Heart left ventricle (tissue), 16 donors: ENCODE measurements at regions not wholly inside any gene's neighbourhood (a gene's known extent, or its start where the extent isn't known, plus 50 kb on each side); places are given as distances from the start of the nearest gene placed in this dataset.
A peak's percentile ranks its signal among the peaks of the same experiment; 100 is the strongest.

Source experiments
- ATAC-seq, 4 donors: fragments of 200-7000 bp; cut with Tn5 transposase; one replicate each; pipeline ENCODE4 v1.9.1; 2020 to 2022; ENCODE audit warnings: moderate library complexity in 4 of 4, mild to moderate bottlenecking in 3 of 4, moderate number of reproducible peaks in 1 of 4
- DNase-seq, 5 donors: peaks; one replicate each; pipeline ENCODE4 v3.0.0-alpha.2; 2020
- H3K27ac ChIP-seq, 12 donors: fragments of 200-600 bp; sonication (generic) in 4 of 12; one replicate each; pipeline versions ENCODE4 v1.5.0 to v1.8.0; 2016 to 2022; ENCODE audit warnings: mild to moderate bottlenecking in 2 of 12
- H3K27me3 ChIP-seq, 9 donors: fragments of 200-600 bp; sonication (generic) in 2 of 9; one replicate each; pipeline versions ENCODE4 v1.5.1 to v1.8.0; 2016 to 2022; ENCODE audit warnings: mild to moderate bottlenecking in 3 of 9
- H3K36me3 ChIP-seq, 9 donors: fragments of 200-600 bp; sonication (generic) in 2 of 9; one replicate each; pipeline versions ENCODE4 v1.5.0 to v1.8.0; 2018 to 2022; ENCODE audit warnings: mild to moderate bottlenecking in 2 of 9
- H3K4me1 ChIP-seq, 12 donors: fragments of 200-600 bp; sonication (generic) in 4 of 12; one replicate each; pipeline versions ENCODE4 v1.5.0 to v1.8.0; 2016 to 2022; ENCODE audit warnings: mild to moderate bottlenecking in 3 of 12
- H3K4me3 ChIP-seq, 12 donors: fragments of 200-600 bp; sonication (generic) in 4 of 12; one replicate each; pipeline versions ENCODE4 v1.5.0 to v1.8.0; 2017 to 2022; ENCODE audit warnings: mild to moderate bottlenecking in 9 of 12, moderate library complexity in 4 of 12
- H3K9me3 ChIP-seq, 12 donors: fragments of 200-600 bp; sonication (generic) in 4 of 12; one replicate each; pipeline versions ENCODE4 v1.5.0 to v1.8.0; 2016 to 2022; ENCODE audit warnings: mild to moderate bottlenecking in 1 of 12
- CTCF ChIP-seq, 12 donors: fragments of 200-600 bp; sonication (generic) in 4 of 12; IDR thresholded peaks; one replicate each; pipeline versions ENCODE4 v1.5.0 to v1.8.0; 2018 to 2022; ENCODE audit warnings: antibody characterized with exemption in 12 of 12, mild to moderate bottlenecking in 5 of 12
- POLR2A ChIP-seq, 2 donors: fragments of 450-650 bp; IDR thresholded peaks; one replicate each; pipeline ENCODE4 v1.6.1; 2017; ENCODE audit warnings: antibody characterized with exemption in 2 of 2, mild to moderate bottlenecking in 2 of 2, moderate library complexity in 2 of 2
- WGBS, 4 donors: extraction: QIAGEN DNeasy Blood & Tissue Kit in 2 of 4; methylation state at CpG; one replicate each; pipeline versions ENCODE4 v1.1.5 to v1.1.7; 2013 to 2018; 5-methylcytosine and 5-hydroxymethylcytosine counted together
- intact Hi-C, 10 donors: fragments of 100-400 bp; cut with DNase I; formaldehyde crosslinking; loops; one replicate each; pipeline versions ENCODE4 v1.11.1 to v1.14.2; 2022
- donor health status: ischemic (EF 13 %, LVEDD 7.1; RV severe dilation, severe dysfunction).
- donor health status: healthy with polysubstance abuse.
- donor health status: DM: no; HTN: yes; CAD: no.
- donor health status: DM: no; HTN: no; CAD: no.
- donor health status: ischemic (EF 25% LVEDD 6.9; RV normal size, moderate dysfunction).
- donor health status: ischemic (EF 25% LVEDD 5.7; RV mildly dilated, moderate dysfunction).
- donor health status: healthy.
- donor health status: DM: yes; HTN: yes; CAD: no.
- donor health status: ischemic (EF 35%, LVEDD 5.7; RV mildly dilated, moderate dysfunction).
- donor health status: nonischemic (EF 11% LVEDD 7.7; RV severe dilation, severe dysfunction).
- donor health status: DM: yes; HTN: yes; CAD: no.
- donor health status: PGD.
- donor health status: ischemic (EF 29% LVEDD 5.4; RV normal size, mild dysfunction).
- donor health status: nonischemic (EF 23%, LVEDD 6.1; RV moderate dilation, normal function).

DNA sequence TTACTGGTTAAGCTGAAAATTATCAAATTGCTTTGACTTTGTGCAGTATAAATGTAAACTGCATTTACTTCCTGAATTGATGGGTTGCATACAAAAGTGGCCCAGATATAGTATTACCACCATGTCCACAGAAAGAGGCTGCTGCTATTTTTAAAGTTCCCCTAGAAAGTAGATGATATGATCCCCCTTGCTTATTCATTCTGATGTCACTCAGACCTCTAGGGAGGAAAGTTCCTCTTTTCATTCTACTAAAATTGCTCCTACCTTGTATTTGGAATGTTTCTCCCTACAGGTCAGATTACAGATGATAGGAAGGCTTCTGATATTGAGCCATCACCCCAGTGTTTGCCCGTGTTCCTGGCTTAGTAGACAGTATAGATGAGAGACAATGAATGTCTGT is 247.6 kb upstream of the TNP1 start:
- DNase-seq (no peak), ATAC-seq (no peak)
- peaks cover 0 to 5% (median 0%) of the 10 kb centered on the region in 12 donors for H3K4me1 ChIP-seq
- WGBS, 4 donors = 83 to 100% (median 87%) methylated on average over 1 of the region's 1 CpG
- intact Hi-C loops = no loop called here
- no peaks in the 10 kb centered on the region for H3K27me3 ChIP-seq
- H3K9me3 ChIP-seq = peaks cover 0 to 4% (median 0%) of the 10 kb centered on the region in 12 donors
- TF ChIP-seq POLR2A (IDR thresholded peaks at IDR 0.05) (no peak), CTCF (IDR thresholded peaks at IDR 0.05) (no peak)
- no peak overlapping the region for H3K27ac ChIP-seq
- no peak overlapping the region for H3K4me3 ChIP-seq
- H3K36me3 ChIP-seq = no peaks in the 10 kb centered on the region

- H3K9me3 ChIP-seq = peaks cover 0 to 4% (median 0%) of the 10 kb centered on the region in 12 donors
- H3K36me3 ChIP-seq = no peaks in the 10 kb centered on the region
- TF ChIP-seq POLR2A (IDR thresholded peaks at IDR 0.05) (no peak), CTCF (IDR thresholded peaks at IDR 0.05) (peak in 4 of 12 donors; percentile 7 to 28 (median 17))
- H3K4me1 ChIP-seq = peaks cover 0 to 5% (median 0%) of the 10 kb centered on the region in 12 donors
- H3K4me3 ChIP-seq = no peak overlapping the region
- no peak overlapping the region for H3K27ac ChIP-seq
- ATAC-seq (no peak), DNase-seq (no peak)
- H3K27me3 ChIP-seq = no peaks in the 10 kb centered on the region
- intact Hi-C loops = no loop called here
- 90 to 95% (median 94%) methylated on average over 3 of the region's 3 CpGs for WGBS, 4 donors
Observed at GRCh38 chr2:217106650-217107014, 246.8 kb upstream of the TNP1 start.

- 82 to 89% (median 85%) methylated on average over 5 of the region's 5 CpGs for WGBS, 4 donors
- H3K9me3 ChIP-seq = peaks cover 0 to 4% (median 0%) of the 10 kb centered on the region in 12 donors
- ATAC-seq (no peak), DNase-seq (no peak)
- H3K27ac ChIP-seq = no peak overlapping the region
- no peak overlapping the region for H3K4me3 ChIP-seq
- H3K4me1 ChIP-seq = peaks cover 0 to 5% (median 0%) of the 10 kb centered on the region in 12 donors
- no peaks in the 10 kb centered on the region for H3K36me3 ChIP-seq
- TF ChIP-seq POLR2A (IDR thresholded peaks at IDR 0.05) = no peak
- TF ChIP-seq CTCF (IDR thresholded peaks at IDR 0.05) = no peak
- no peaks in the 10 kb centered on the region for H3K27me3 ChIP-seq
- intact Hi-C loops = no loop called here
Observed at GRCh38 chr2:217105733-217106649, 246.1 kb upstream of the TNP1 start.

DNA sequence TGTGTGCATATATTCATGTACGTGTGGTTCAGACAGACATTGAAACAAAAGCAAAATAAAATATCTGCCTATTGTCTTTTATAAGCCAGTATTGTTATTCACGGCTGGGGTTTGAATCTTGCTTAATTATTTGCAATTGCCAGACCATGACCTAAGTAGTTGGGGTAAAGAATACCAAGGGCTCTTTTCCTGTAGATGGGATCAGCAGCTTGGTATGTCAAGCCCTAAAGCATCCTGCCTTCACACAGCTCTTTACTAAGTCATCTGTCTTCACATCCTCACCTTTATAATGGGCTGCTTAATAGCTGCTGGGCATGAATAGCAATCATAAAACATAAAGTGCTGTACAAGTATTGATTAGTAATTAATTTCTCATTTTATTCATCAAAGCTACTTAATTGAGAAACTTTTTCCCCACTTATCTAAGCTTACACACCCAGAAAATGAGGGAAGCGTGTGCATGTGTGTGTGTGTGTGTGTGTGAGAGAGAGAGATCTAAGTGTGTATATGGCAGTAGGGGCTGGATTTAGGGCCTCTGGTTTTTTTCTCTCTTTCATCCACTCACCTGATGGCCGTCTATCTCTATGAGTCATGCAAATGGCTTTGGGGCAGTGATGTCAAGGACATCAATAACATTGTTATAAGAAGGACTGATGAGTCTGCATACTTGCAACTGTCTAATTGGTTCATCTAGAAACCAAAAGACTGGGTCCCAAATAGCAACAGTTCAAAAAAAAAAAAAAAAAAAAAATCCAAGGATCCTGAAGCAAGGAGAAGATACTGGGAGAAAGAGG is 244.1 kb upstream of the TNP1 start:
- no peak for ATAC-seq
- WGBS, 4 donors = 90 to 94% (median 92%) methylated on average over 4 of the region's 4 CpGs
- no peak for DNase-seq
- TF ChIP-seq POLR2A (IDR thresholded peaks at IDR 0.05) (no peak), CTCF (IDR thresholded peaks at IDR 0.05) (no peak)
- intact Hi-C loops = no loop called here
- Histone ChIP-seq H3K27me3 (no peaks in the 10 kb centered on the region), H3K4me1 (peaks cover 0 to 16% (median 0%) of the 10 kb centered on the region in 12 donors), H3K9me3 (no peaks in the 10 kb centered on the region), H3K4me3 (no peak overlapping the region), H3K27ac (no peak overlapping the region), H3K36me3 (no peaks in the 10 kb centered on the region)
